HG02763 (cell line): ENCODE measurements at regions not wholly inside any gene's neighbourhood (a gene's known extent, or its start where the extent isn't known, plus 50 kb on each side); places are given as distances from the start of the nearest gene placed in this dataset.

Source experiments
- ATAC-seq: cut with Tn5 transposase; IDR thresholded peaks from one replicate; pipeline ENCODE4 v1.9.1; 2021; ENCODE audit warnings: mild to moderate bottlenecking, moderate library complexity; ENCODE audit not compliant: unreplicated experiment

DNA sequence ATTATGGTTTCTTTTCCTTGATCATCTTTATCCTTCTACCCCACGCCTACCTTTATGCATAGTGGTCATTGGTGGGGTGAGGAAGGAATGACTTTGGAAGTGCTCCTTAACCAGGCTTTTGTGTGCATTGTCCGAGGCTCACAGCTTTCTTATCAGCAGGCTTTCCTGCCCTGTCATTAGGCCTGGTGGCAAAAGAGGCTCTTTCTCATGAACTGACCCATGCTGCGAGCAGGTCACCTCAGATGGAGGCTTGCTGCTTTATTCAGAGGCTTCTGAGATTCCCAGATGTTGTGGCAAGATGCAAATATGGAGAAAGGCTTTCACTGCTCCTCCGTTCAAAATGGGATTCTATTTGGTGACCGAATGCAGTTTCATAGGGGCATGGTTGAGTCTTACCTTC, 57.4 kb upstream of the DMRTA1 start:
- ATAC-seq, result no peak

GRCh38 chr9:22392523-22392922, 54.1 kb upstream of the DMRTA1 start:
- no peak for ATAC-seq

DNA sequence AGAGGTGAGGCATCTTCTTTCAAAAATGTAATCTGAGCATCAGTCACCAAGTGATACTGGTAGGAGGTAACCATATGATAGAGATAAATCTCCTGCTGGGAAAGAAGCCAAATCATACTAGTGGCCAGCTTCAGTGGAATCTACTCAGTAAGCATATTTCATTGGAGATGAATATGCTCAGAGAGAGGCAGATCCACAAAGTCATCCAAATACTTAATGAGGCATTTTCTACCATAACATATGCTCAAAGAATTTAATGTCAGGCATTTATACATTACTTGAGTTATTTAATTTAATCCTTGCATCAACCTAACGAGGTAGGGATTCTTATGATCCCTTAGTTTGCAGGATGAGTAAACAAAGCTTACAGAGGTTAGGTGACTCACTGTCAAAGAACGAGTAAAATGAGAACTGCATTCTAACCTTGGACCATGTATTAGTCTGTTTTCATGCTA, 50.9 kb upstream of the DMRTA1 start:
- no peak for ATAC-seq
